ENCODE measurements at regions not wholly inside any gene's neighbourhood (a gene's known extent, or its start where the extent isn't known, plus 50 kb on each side); places are given as distances from the start of the nearest gene placed in this dataset.
"Not testable (repeated sequence)": the region's sequence is repeated elsewhere in the genome, so short reads cannot be mapped to it uniquely, and the experiment has no call there.

GRCh38 chr13:82214341-82214740 is 1667.9 kb downstream of the SLITRK1 start:
- DNase-seq (ENCODE audit: low spot score), result no peak

GRCh38 chr13:82206241-82206640 is 1676.0 kb downstream of the SLITRK1 start:
- DNase-seq (ENCODE audit: low spot score), result no peak

- no peak for DNase-seq (ENCODE audit: low spot score)
Measured at GRCh38 chr13:82202398-82202797, 1679.9 kb downstream of the SLITRK1 start.

- no peak for DNase-seq (ENCODE audit: low spot score)
Measured at GRCh38 chr13:82196087-82196486, 1686.2 kb downstream of the SLITRK1 start.

- no peak for DNase-seq (ENCODE audit: low spot score)
Measured at GRCh38 chr13:82187227-82187626, 1695.0 kb downstream of the SLITRK1 start.

GRCh38 chr13:82176751-82177150 is 1705.5 kb downstream of the SLITRK1 start:
- DNase-seq (ENCODE audit: low spot score), result no peak

GRCh38 chr13:82165396-82166174 is 1716.7 kb downstream of the SLITRK1 start:
- DNase-seq (ENCODE audit: low spot score), result no peak

GRCh38 chr13:82164780-82165395 is 1717.4 kb downstream of the SLITRK1 start:
- not testable (repeated sequence) for DNase-seq (ENCODE audit: low spot score)

- no peak for DNase-seq (ENCODE audit: low spot score)
Measured at GRCh38 chr13:82147526-82147925, 1734.7 kb downstream of the SLITRK1 start.

GRCh38 chr13:82136880-82137279 is 1745.4 kb downstream of the SLITRK1 start:
- no peak for DNase-seq (ENCODE audit: low spot score)

GRCh38 chr13:82129281-82129680 is 1753.0 kb downstream of the SLITRK1 start:
- no peak for DNase-seq (ENCODE audit: low spot score)

GRCh38 chr13:82118589-82118988 is 1763.7 kb downstream of the SLITRK1 start:
- no peak for DNase-seq (ENCODE audit: low spot score)

GRCh38 chr13:82116422-82116989 is 1765.8 kb downstream of the SLITRK1 start:
- no peak for DNase-seq (ENCODE audit: low spot score)

GRCh38 chr13:82115391-82115790 is 1766.9 kb downstream of the SLITRK1 start:
- no peak for DNase-seq (ENCODE audit: low spot score)

- no peak for DNase-seq (ENCODE audit: low spot score)
Measured at GRCh38 chr13:82096256-82096655, 1755.3 kb upstream of the SPRY2 start.

GRCh38 chr13:82092312-82092711 is 1751.4 kb upstream of the SPRY2 start:
- DNase-seq (ENCODE audit: low spot score), result no peak

- DNase-seq (ENCODE audit: low spot score), result no peak
Measured at GRCh38 chr13:82088781-82089180, 1747.9 kb upstream of the SPRY2 start.

- no peak for DNase-seq (ENCODE audit: low spot score)
Measured at GRCh38 chr13:82076496-82076895, 1735.6 kb upstream of the SPRY2 start.

- DNase-seq (ENCODE audit: low spot score), result no peak
Measured at GRCh38 chr13:82070416-82070815, 1729.5 kb upstream of the SPRY2 start.

GRCh38 chr13:82062772-82063171 is 1721.8 kb upstream of the SPRY2 start:
- DNase-seq (ENCODE audit: low spot score), result no peak

- no peak for DNase-seq (ENCODE audit: low spot score)
Measured at GRCh38 chr13:82058364-82058763, 1717.4 kb upstream of the SPRY2 start.

- DNase-seq (ENCODE audit: low spot score), result not testable (repeated sequence)
Measured at GRCh38 chr13:82045316-82045715, 1704.4 kb upstream of the SPRY2 start.

- DNase-seq (ENCODE audit: low spot score), result no peak
Measured at GRCh38 chr13:82036602-82037001, 1695.7 kb upstream of the SPRY2 start.

Data from mucosa of gallbladder (tissue), 1 donor.